SK-N-SH (cell line): ENCODE measurements at regions not wholly inside any gene's neighbourhood (a gene's known extent, or its start where the extent isn't known, plus 50 kb on each side); places are given as distances from the start of the nearest gene placed in this dataset.

Experiments used
- CHD2 ChIP-seq: fragments of 150-350 bp; IDR thresholded peaks from 2 replicates; pipeline ENCODE4 v1.6.1; 2018; ENCODE audit warnings: low read length; ENCODE audit not compliant: partially characterized antibody
- TF ChIP-seq, protein P1 (sequence below): fragments of 200-600 bp; sonication (generic); IDR thresholded peaks from 2 replicates; pipeline ENCODE4 v1.6.1; 2017; ENCODE audit warnings: antibody characterized with exemption, mild to moderate bottlenecking, moderate library complexity

DNA sequence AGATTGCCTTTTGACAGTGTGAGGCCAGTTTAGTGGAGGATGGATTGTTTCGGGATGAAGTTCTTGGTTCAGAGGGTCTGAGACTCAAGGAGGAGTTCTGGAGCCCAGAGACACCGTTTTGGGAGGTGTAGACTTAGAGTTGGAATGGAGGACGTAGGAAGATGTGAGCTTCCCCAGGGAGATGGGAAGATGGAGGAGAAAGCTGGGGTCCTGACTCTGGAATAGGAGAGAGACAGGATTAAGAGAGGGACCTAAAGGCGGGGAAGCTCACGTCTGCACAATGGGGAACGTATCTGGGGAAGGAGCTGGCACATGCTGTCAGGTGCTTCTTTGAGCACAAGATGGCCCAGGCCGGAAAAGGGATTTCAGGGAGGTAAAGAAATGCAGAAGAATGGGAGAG lies 71.3 kb upstream of the CLDN5 start:
- TF ChIP-seq, protein P1, sequence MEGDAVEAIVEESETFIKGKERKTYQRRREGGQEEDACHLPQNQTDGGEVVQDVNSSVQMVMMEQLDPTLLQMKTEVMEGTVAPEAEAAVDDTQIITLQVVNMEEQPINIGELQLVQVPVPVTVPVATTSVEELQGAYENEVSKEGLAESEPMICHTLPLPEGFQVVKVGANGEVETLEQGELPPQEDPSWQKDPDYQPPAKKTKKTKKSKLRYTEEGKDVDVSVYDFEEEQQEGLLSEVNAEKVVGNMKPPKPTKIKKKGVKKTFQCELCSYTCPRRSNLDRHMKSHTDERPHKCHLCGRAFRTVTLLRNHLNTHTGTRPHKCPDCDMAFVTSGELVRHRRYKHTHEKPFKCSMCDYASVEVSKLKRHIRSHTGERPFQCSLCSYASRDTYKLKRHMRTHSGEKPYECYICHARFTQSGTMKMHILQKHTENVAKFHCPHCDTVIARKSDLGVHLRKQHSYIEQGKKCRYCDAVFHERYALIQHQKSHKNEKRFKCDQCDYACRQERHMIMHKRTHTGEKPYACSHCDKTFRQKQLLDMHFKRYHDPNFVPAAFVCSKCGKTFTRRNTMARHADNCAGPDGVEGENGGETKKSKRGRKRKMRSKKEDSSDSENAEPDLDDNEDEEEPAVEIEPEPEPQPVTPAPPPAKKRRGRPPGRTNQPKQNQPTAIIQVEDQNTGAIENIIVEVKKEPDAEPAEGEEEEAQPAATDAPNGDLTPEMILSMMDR = no peak
- no peak for TF ChIP-seq CHD2
